NOMO-1 treated with DMSO at 0.1 percent for 48 hours (cell line): ENCODE measurements at regions not wholly inside any gene's neighbourhood (a gene's known extent, or its start where the extent isn't known, plus 50 kb on each side); places are given as distances from the start of the nearest gene placed in this dataset.

Experiments used
- DNase-seq: peaks from one replicate; lab custom pipeline; 2025; ENCODE audit not compliant: unreplicated experiment; lab: John Stamatoyannopoulos, UW

- no peak for DNase-seq
These were observed 134.7 kb upstream of the AKR1E2 start for GRCh38 chr10:4691301-4691700.

GRCh38 chr10:4688601-4689000 is 137.4 kb upstream of the AKR1E2 start:
- peak; percentile 42 for DNase-seq

- DNase-seq: no peak
These were observed 137.8 kb upstream of the AKR1E2 start for GRCh38 chr10:4688168-4688567.

GRCh38 chr10:4687397-4687796 is 138.6 kb upstream of the AKR1E2 start:
- DNase-seq: no peak

- no peak for DNase-seq
These were observed 139.4 kb upstream of the AKR1E2 start for GRCh38 chr10:4686644-4686996.

- no peak for DNase-seq
These were observed 139.9 kb upstream of the AKR1E2 start for GRCh38 chr10:4685904-4686643.

GRCh38 chr10:4685491-4685890 is 140.5 kb upstream of the AKR1E2 start:
- DNase-seq: peak; percentile 61

- no peak for DNase-seq
These were observed 141.6 kb upstream of the AKR1E2 start for GRCh38 chr10:4684434-4684833.

GRCh38 chr10:4683838-4684237 is 142.2 kb upstream of the AKR1E2 start:
- no peak for DNase-seq

GRCh38 chr10:4683137-4683536 is 142.9 kb upstream of the AKR1E2 start:
- DNase-seq: no peak

- no peak for DNase-seq
These were observed 146.9 kb upstream of the AKR1E2 start for GRCh38 chr10:4678951-4679671.

GRCh38 chr10:4678023-4678950 is 147.7 kb upstream of the AKR1E2 start:
- no peak for DNase-seq

GRCh38 chr10:4677296-4678021 is 148.5 kb upstream of the AKR1E2 start:
- no peak for DNase-seq

- DNase-seq: no peak
These were observed 149.4 kb upstream of the AKR1E2 start for GRCh38 chr10:4676566-4676965.

- DNase-seq: no peak
These were observed 150.2 kb upstream of the AKR1E2 start for GRCh38 chr10:4675808-4676207.

- DNase-seq: no peak
These were observed 152.5 kb upstream of the AKR1E2 start for GRCh38 chr10:4673279-4674040.

GRCh38 chr10:4672201-4672600 is 153.8 kb upstream of the AKR1E2 start:
- no peak for DNase-seq

- DNase-seq: no peak
These were observed 154.4 kb upstream of the AKR1E2 start for GRCh38 chr10:4671451-4672145.

GRCh38 chr10:4670737-4671136 is 155.3 kb upstream of the AKR1E2 start:
- DNase-seq: no peak

GRCh38 chr10:4669585-4669984 is 156.4 kb upstream of the AKR1E2 start:
- DNase-seq: no peak
